K562 (cell line): ENCODE measurements at regions not wholly inside any gene's neighbourhood (a gene's known extent, or its start where the extent isn't known, plus 50 kb on each side); places are given as distances from the start of the nearest gene placed in this dataset.

Experiments
- ATAC-seq: fragments of 200-7000 bp; cut with Tn5 transposase; 3 replicates; pipeline ENCODE4 v1.9.1; 2020; ENCODE audit warnings: moderate library complexity
- BruUV-seq: library from RNA; stranded (reverse); fragments of 400-500 nt; replicated peaks from 2 replicates; lab custom pipeline; 2021; lab: Mats Ljungman, UMichigan
- CTCF ChIA-PET: fragments of 300-600 bp; formaldehyde crosslinking; extraction: SDS; loops from one replicate; lab custom pipeline; 2021; ENCODE audit warnings: low intra/inter-chr PET ratio; lab: Yijun Ruan, JAX
- POLR2A ChIA-PET: fragments of 300-600, 350-650 bp; sonication (Branson Sonifier 250); formaldehyde crosslinking; extraction: SDS; loops from one replicate; lab custom pipeline; 2021; ENCODE audit warnings: antibody characterized with exemption, inconsistent platforms; lab: Yijun Ruan, JAX
- DNase-seq, 4 experiments: peaks; one replicate each; pipeline versions ENCODE4 v3.0.0 to v3.0.0-alpha.2; 2011 to 2018; ENCODE audit warnings: low spot score in 3 of 4, mixed read lengths in 3 of 4; ENCODE audit errors: extremely low read depth in 1 of 4
- FAIRE-seq: peaks from 2 replicates; lab custom pipeline; 2011; peaks lifted over from hg19 to GRCh38; lab: Jason Lieb, UNC
- H2AFZ ChIP-seq: 2 replicates; pipeline ENCODE4 v1.6.0; 2011; ENCODE audit warnings: low read depth, low read length, control low read depth, inconsistent platforms
- H3K27ac ChIP-seq: fragments of 200-600 bp; 3 replicates; pipeline ENCODE4 v1.8.0; 2011; ENCODE audit warnings: low read depth, mild to moderate bottlenecking, control low read depth, inconsistent platforms, low read length, moderate library complexity, mixed read lengths; ENCODE audit errors: extremely low read depth
- H3K27me3 ChIP-seq, 2 experiments: fragments of 300-600 bp in 1 of 2; 2 replicates in 1 of 2; 3 replicates in 1 of 2; pipeline versions ENCODE4 v1.6.0 to v1.8.0; 2011; ENCODE audit warnings: inconsistent platforms in 2 of 2, low read length in 2 of 2, mild to moderate bottlenecking in 1 of 2, mixed read lengths in 1 of 2, moderate library complexity in 1 of 2; ENCODE audit not compliant: control insufficient read depth in 2 of 2, insufficient read depth in 2 of 2
- H3K36me3 ChIP-seq: fragments of 300-600 bp; 3 replicates; pipeline ENCODE4 v1.8.0; 2011; ENCODE audit warnings: mild to moderate bottlenecking, low read length, inconsistent platforms; ENCODE audit not compliant: control insufficient read depth, insufficient read depth
- H3K4me1 ChIP-seq, 2 experiments: fragments of 200-600 bp in 1 of 2; replicated peaks in 1 of 2; 2 replicates in 1 of 2; 3 replicates in 1 of 2; pipeline versions ENCODE4 v1.5.1 to v1.8.0; 2011; ENCODE audit warnings: inconsistent platforms in 2 of 2, low read length in 2 of 2, mild to moderate bottlenecking in 1 of 2, mixed read lengths in 1 of 2, moderate library complexity in 1 of 2; ENCODE audit not compliant: control insufficient read depth in 2 of 2, insufficient read depth in 2 of 2
- H3K4me2 ChIP-seq: 2 replicates; pipeline ENCODE4 v1.6.1; 2011; ENCODE audit warnings: low read length, control low read depth, inconsistent platforms, mixed read lengths; ENCODE audit not compliant: insufficient read depth
- H3K4me3 ChIP-seq: fragments of 200-600 bp; sonication (generic), shearing (Covaris generic); 2 replicates; pipeline ENCODE4 v1.5.1; 2016; ENCODE audit warnings: control low read depth, inconsistent platforms
- H3K79me2 ChIP-seq: fragments of 200-600 bp; 3 replicates; pipeline ENCODE4 v1.8.0; 2011; ENCODE audit warnings: low read length, inconsistent platforms; ENCODE audit not compliant: control insufficient read depth, insufficient read depth
- H3K9ac ChIP-seq, 2 experiments: 2 replicates each; pipeline versions ENCODE4 v1.6.0 to v1.6.1; 2011; ENCODE audit warnings: low read depth in 2 of 2, low read length in 2 of 2, control low read depth in 1 of 2, inconsistent platforms in 1 of 2, mild to moderate bottlenecking in 1 of 2, mixed read lengths in 1 of 2; ENCODE audit not compliant: insufficient read depth in 1 of 2
- H3K9me1 ChIP-seq: one replicate; pipeline ENCODE4 v1.6.0; 2011; ENCODE audit warnings: inconsistent platforms, mild to moderate bottlenecking, low read length, moderate library complexity; ENCODE audit not compliant: control insufficient read depth, insufficient read depth
- H3K9me3 ChIP-seq: replicated peaks from 2 replicates; pipeline ENCODE4 v1.5.1; 2011; ENCODE audit warnings: low read depth, low read length, inconsistent platforms; ENCODE audit not compliant: control insufficient read depth, insufficient read depth
- H4K20me1 ChIP-seq: replicated peaks from 2 replicates; pipeline ENCODE4 v1.6.1; 2011; ENCODE audit warnings: low read length, inconsistent platforms, mixed read lengths; ENCODE audit not compliant: control insufficient read depth, insufficient read depth
- NR2F6 ChIP-seq: fragments of 450-650 bp; formaldehyde crosslinking; IDR thresholded peaks from 2 replicates; pipeline ENCODE4 v1.4.0; 2020; ENCODE audit warnings: mild to moderate bottlenecking
- SP2 ChIP-seq: IDR thresholded peaks from 2 replicates; pipeline ENCODE4 v1.6.1; 2011; ENCODE audit warnings: mild to moderate bottlenecking, low read depth, low read length, moderate library complexity; ENCODE audit not compliant: poor library complexity, severe bottlenecking; ENCODE audit errors: extremely low read depth
- TAF7 ChIP-seq: fragments of 450-650 bp; IDR thresholded peaks from 2 replicates; pipeline ENCODE4 v1.6.1; 2016; ENCODE audit warnings: missing genetic modification characterization, missing compliant biosample characterization
- ZNF212 ChIP-seq: fragments of 450-650 bp; formaldehyde crosslinking; IDR thresholded peaks from 2 replicates; pipeline ENCODE4 v1.4.0; 2020; ENCODE audit warnings: mild to moderate bottlenecking
- ZNF24 ChIP-seq: fragments of 450-650 bp; IDR thresholded peaks from 2 replicates; pipeline ENCODE4 v1.6.1; 2016
- WGBS: fragments of 100-300 bp; shearing (Covaris generic); methylation state at CpG from one replicate; pipeline ENCODE4 v1.1.6; 2016; ENCODE audit warnings: low coverage, mixed read lengths; ENCODE audit not compliant: insufficient coverage; ENCODE audit errors: missing lambda C conversion rate; 5-methylcytosine and 5-hydroxymethylcytosine counted together
- in situ Hi-C: fragments of 300-500 bp; cut with MboI; formaldehyde crosslinking; loops from 4 replicates; pipeline ENCODE4 v1.15.0; 2018; ENCODE audit warnings: inconsistent platforms, mixed read lengths
- intact Hi-C: fragments of 100-400 bp; cut with micrococcal nuclease; formaldehyde crosslinking; loops from 2 replicates; pipeline ENCODE4 v1.14.2; 2022
- TF ChIP-seq, protein P1 (sequence below): IDR thresholded peaks from 3 replicates; pipeline ENCODE4 v1.6.1; 2011; ENCODE audit warnings: borderline replicate concordance, mild to moderate bottlenecking; ENCODE audit not compliant: insufficient read length, insufficient read depth
- TF ChIP-seq, protein P2 (sequence below): fragments of 200-800 bp; sonication (Bioruptor generic); IDR thresholded peaks from 2 replicates; pipeline ENCODE4 v1.6.1; 2017; ENCODE audit warnings: missing genetic modification characterization, missing compliant biosample characterization
- TF ChIP-seq, protein P3 (sequence below): sonication (generic); formaldehyde crosslinking; IDR thresholded peaks from 2 replicates; pipeline ENCODE4 v1.8.0; 2022; ENCODE audit warnings: mild to moderate bottlenecking, low read depth, missing genetic modification reagents
- TF ChIP-seq, protein P4 (sequence below): fragments of 450-650 bp; formaldehyde crosslinking; conservative IDR thresholded peaks from 2 replicates; pipeline ENCODE4 v1.4.0; 2022; ENCODE audit warnings: mild to moderate bottlenecking, missing genetic modification characterization

DNA sequence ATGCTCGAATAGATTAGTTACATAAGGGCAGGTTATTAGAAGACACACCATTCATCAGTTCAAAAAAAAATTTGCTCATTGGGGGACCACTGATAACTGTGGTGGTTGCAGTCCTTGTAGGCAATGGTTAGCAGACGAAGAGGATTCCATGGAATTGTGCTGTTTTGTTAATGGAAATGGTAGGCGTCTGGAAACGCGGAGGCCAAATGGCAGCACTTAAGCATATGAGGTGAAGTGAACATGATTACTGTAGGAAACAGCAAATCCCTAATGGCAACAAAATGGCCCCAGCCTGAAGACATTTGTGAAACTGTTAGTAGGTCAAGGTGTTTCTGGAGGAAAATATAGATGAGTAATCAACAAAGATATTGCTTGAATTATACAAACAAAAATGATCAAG, 535.4 kb upstream of the PTPRD start:
- intact Hi-C loops = no loop called here
- Histone ChIP-seq H3K36me3 (no peaks in the 10 kb centered on the region), H3K4me2 (no peak overlapping the region), H3K27me3 (no peaks in the 10 kb centered on the region), H3K9me1 (no peaks in the 10 kb centered on the region), H3K4me3 (no peak overlapping the region), H2AFZ (no peak overlapping the region), H3K4me1 (no peaks in the 10 kb centered on the region), H3K9ac (no peak overlapping the region), H3K9me3 (no peaks in the 10 kb centered on the region), H4K20me1 (no peaks in the 10 kb centered on the region), H3K79me2 (no peaks in the 10 kb centered on the region), H3K27ac (no peak overlapping the region)
- FAIRE-seq (no peak), ATAC-seq (no peak), DNase-seq (no peak)
- TF ChIP-seq, protein P1, sequence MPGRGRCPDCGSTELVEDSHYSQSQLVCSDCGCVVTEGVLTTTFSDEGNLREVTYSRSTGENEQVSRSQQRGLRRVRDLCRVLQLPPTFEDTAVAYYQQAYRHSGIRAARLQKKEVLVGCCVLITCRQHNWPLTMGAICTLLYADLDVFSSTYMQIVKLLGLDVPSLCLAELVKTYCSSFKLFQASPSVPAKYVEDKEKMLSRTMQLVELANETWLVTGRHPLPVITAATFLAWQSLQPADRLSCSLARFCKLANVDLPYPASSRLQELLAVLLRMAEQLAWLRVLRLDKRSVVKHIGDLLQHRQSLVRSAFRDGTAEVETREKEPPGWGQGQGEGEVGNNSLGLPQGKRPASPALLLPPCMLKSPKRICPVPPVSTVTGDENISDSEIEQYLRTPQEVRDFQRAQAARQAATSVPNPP = no peak
- no peak for TF ChIP-seq TAF7 (tag)
- no peak for TF ChIP-seq SP2
- TF ChIP-seq ZNF212 (CRISPR knock-in tag) = no peak
- no peak for TF ChIP-seq ZNF24
- TF ChIP-seq, protein P2, sequence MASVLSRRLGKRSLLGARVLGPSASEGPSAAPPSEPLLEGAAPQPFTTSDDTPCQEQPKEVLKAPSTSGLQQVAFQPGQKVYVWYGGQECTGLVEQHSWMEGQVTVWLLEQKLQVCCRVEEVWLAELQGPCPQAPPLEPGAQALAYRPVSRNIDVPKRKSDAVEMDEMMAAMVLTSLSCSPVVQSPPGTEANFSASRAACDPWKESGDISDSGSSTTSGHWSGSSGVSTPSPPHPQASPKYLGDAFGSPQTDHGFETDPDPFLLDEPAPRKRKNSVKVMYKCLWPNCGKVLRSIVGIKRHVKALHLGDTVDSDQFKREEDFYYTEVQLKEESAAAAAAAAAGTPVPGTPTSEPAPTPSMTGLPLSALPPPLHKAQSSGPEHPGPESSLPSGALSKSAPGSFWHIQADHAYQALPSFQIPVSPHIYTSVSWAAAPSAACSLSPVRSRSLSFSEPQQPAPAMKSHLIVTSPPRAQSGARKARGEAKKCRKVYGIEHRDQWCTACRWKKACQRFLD = no peak
- TF ChIP-seq, protein P3, sequence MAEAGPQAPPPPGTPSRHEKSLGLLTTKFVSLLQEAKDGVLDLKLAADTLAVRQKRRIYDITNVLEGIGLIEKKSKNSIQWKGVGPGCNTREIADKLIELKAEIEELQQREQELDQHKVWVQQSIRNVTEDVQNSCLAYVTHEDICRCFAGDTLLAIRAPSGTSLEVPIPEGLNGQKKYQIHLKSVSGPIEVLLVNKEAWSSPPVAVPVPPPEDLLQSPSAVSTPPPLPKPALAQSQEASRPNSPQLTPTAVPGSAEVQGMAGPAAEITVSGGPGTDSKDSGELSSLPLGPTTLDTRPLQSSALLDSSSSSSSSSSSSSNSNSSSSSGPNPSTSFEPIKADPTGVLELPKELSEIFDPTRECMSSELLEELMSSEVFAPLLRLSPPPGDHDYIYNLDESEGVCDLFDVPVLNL = no peak
- TF ChIP-seq NR2F6 (CRISPR knock-in tag) = no peak
- TF ChIP-seq, protein P4, sequence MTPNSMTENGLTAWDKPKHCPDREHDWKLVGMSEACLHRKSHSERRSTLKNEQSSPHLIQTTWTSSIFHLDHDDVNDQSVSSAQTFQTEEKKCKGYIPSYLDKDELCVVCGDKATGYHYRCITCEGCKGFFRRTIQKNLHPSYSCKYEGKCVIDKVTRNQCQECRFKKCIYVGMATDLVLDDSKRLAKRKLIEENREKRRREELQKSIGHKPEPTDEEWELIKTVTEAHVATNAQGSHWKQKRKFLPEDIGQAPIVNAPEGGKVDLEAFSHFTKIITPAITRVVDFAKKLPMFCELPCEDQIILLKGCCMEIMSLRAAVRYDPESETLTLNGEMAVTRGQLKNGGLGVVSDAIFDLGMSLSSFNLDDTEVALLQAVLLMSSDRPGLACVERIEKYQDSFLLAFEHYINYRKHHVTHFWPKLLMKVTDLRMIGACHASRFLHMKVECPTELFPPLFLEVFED (CRISPR knock-in tag) = no peak
- no TSS peak for BruUV-seq
- ChIA-PET CTCF (no interaction called here), POLR2A (no interaction called here)
- in situ Hi-C loops = no loop called here
- WGBS = 2% methylated on average over 5 of the region's 5 CpGs
